Neural crest cell (in vitro differentiated cells): ENCODE measurements at regions not wholly inside any gene's neighbourhood (a gene's known extent, or its start where the extent isn't known, plus 50 kb on each side); places are given as distances from the start of the nearest gene placed in this dataset.
"Not testable (repeated sequence)": the region's sequence is repeated elsewhere in the genome, so short reads cannot be mapped to it uniquely, and the experiment has no call there.

ENCODE experiments used
- DNase-seq: peaks from one replicate; pipeline ENCODE4 v3.0.0; 2021; ENCODE audit warnings: low read depth, mixed read lengths, low spot score
- H3K27ac Mint-ChIP-seq: one replicate; pipeline ENCODE4 v1.8.0; 2021; ENCODE audit warnings: mild to moderate bottlenecking, mixed read lengths; ENCODE audit not compliant: unreplicated experiment
- H3K27me3 Mint-ChIP-seq: 2 replicates; pipeline ENCODE4 v1.8.0; 2021; ENCODE audit warnings: low read depth, mild to moderate bottlenecking, mixed read lengths
- H3K36me3 Mint-ChIP-seq: 2 replicates; pipeline ENCODE4 v1.8.0; 2021; ENCODE audit warnings: low read depth, mild to moderate bottlenecking, mixed read lengths
- H3K4me1 Mint-ChIP-seq: 2 replicates; pipeline ENCODE4 v1.8.0; 2021; ENCODE audit warnings: mixed read lengths
- H3K4me3 Mint-ChIP-seq: one replicate; pipeline ENCODE4 v1.8.0; 2021; ENCODE audit warnings: mild to moderate bottlenecking, mixed read lengths
- H3K9me3 Mint-ChIP-seq: 2 replicates; pipeline ENCODE4 v1.8.0; 2021; ENCODE audit warnings: mixed read lengths
- TF ChIP-seq, protein P1 (sequence below): fragments of 200-600 bp; sonication (generic); conservative IDR thresholded peaks from 2 replicates; pipeline ENCODE4 v1.5.0; 2021; ENCODE audit warnings: antibody characterized with exemption, mild to moderate bottlenecking

DNA sequence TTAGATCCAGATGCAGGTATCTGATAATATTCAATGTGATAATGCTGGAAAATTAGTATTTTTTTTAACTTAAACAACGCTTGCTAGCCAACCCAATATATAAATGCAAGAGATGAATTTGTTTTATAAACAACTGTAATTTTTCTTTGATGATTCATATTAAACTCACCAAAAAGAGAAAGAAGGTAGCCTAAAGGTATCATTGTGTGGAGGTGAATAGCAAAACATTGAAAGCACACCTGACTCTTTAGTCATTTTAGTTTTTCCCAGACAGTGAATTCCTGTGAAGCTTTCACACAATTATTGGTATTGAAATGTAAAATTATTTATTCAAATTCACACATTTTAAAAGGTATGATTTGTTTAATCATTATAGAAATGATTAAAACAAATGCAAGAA is 424.0 kb downstream of the NR4A2 start:
- TF ChIP-seq, protein P1, sequence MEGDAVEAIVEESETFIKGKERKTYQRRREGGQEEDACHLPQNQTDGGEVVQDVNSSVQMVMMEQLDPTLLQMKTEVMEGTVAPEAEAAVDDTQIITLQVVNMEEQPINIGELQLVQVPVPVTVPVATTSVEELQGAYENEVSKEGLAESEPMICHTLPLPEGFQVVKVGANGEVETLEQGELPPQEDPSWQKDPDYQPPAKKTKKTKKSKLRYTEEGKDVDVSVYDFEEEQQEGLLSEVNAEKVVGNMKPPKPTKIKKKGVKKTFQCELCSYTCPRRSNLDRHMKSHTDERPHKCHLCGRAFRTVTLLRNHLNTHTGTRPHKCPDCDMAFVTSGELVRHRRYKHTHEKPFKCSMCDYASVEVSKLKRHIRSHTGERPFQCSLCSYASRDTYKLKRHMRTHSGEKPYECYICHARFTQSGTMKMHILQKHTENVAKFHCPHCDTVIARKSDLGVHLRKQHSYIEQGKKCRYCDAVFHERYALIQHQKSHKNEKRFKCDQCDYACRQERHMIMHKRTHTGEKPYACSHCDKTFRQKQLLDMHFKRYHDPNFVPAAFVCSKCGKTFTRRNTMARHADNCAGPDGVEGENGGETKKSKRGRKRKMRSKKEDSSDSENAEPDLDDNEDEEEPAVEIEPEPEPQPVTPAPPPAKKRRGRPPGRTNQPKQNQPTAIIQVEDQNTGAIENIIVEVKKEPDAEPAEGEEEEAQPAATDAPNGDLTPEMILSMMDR, result no peak
- Mint-ChIP-seq H3K27ac (no peak overlapping the region), H3K36me3 (no peaks in the 10 kb centered on the region), H3K9me3 (no peaks in the 10 kb centered on the region), H3K4me3 (no peak overlapping the region), H3K27me3 (no peaks in the 10 kb centered on the region), H3K4me1 (peaks cover 7% of the 10 kb centered on the region)
- DNase-seq, result no peak

DNA sequence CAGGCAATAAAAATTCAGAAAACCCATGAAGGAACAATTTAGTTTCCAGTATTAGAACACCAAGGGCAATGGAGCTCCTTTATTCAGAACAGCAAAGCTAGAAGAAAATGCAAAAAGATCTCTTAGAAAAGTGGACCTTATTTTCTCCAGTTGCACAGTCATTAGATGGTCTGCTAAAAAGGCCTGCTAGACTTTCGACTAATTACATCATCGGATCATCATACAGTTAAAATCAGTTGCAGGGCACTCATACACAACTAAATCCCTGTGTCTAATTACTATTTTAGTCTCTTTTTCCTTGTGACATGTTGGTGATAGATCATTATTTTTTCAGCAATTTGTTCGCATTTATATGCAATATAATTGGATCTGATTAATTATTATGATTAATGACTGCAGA is 425.3 kb downstream of the NR4A2 start:
- Mint-ChIP-seq H3K4me3 (no peak overlapping the region), H3K4me1 (peaks cover 8% of the 10 kb centered on the region), H3K27me3 (no peaks in the 10 kb centered on the region), H3K27ac (no peak overlapping the region), H3K9me3 (no peaks in the 10 kb centered on the region), H3K36me3 (no peaks in the 10 kb centered on the region)
- TF ChIP-seq, protein P1, result no peak
- no peak for DNase-seq

DNA sequence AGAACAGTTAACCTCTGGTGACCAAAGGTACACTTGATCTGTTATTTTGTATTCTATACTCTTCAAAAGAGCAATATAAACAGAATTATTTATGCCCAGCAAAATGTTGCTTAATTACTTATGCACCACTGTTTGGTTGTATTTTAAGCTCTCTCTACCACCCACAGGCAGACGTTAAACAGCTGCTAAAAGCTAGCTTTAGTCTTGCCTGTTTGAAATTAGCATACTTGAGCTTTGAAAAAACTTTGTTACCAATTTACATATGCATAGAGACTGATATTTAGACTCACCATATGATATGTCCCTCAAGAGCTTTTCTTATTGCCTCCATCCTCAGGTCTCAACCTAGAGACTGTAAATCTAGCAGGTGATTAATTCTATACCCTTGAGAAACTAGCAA is 426.9 kb downstream of the NR4A2 start:
- Mint-ChIP-seq H3K9me3 (no peaks in the 10 kb centered on the region), H3K4me1 (peaks cover 8% of the 10 kb centered on the region), H3K27ac (no peak overlapping the region), H3K4me3 (no peak overlapping the region), H3K36me3 (no peaks in the 10 kb centered on the region), H3K27me3 (no peaks in the 10 kb centered on the region)
- no peak for DNase-seq
- TF ChIP-seq, protein P1, result no peak

DNA sequence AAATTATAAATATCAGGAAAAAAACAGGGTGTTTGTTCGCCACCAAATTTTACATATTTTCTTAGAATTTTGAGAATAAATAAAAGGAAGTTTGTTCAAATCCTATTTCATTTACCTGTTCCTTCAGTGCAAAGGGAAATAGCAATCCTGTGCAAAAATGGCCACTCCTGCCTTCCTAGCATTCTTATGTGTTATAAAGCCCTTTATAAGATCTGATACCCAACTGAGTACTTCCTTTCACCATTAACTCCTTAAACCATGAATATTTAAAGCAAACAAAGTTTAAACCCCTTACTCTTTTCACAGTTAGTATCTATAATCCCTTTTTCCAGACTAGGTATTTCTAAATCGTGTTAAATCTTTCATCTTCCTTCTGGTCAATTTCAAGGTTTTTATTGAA is 427.8 kb downstream of the NR4A2 start:
- Mint-ChIP-seq H3K36me3 (no peaks in the 10 kb centered on the region), H3K4me3 (no peak overlapping the region), H3K4me1 (peaks cover 8% of the 10 kb centered on the region), H3K27ac (no peak overlapping the region), H3K27me3 (no peaks in the 10 kb centered on the region), H3K9me3 (no peaks in the 10 kb centered on the region)
- TF ChIP-seq, protein P1, result no peak
- no peak for DNase-seq

DNA sequence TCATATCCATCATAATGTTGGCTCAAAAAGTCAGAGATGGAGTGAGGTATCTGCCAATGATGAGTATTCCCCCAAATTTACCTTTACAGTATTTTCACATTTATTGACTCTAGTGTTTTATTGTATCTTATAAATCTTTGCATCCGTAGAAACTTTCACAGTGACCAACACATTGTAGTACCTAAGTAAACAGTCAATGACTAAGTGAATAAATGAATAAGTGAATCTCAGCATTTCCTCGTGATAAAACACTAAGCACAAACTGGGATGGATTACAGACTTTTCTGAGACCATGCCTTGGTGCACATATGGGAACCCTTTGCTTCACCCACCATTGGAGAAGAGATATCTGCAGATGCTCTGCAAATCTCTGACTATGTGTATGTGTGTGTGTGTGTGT is 429.9 kb downstream of the NR4A2 start:
- Mint-ChIP-seq H3K4me1 (peaks cover 8% of the 10 kb centered on the region), H3K27me3 (no peaks in the 10 kb centered on the region), H3K4me3 (no peak overlapping the region), H3K27ac (no peak overlapping the region), H3K9me3 (no peaks in the 10 kb centered on the region), H3K36me3 (no peaks in the 10 kb centered on the region)
- TF ChIP-seq, protein P1, result no peak
- DNase-seq, result no peak

DNA sequence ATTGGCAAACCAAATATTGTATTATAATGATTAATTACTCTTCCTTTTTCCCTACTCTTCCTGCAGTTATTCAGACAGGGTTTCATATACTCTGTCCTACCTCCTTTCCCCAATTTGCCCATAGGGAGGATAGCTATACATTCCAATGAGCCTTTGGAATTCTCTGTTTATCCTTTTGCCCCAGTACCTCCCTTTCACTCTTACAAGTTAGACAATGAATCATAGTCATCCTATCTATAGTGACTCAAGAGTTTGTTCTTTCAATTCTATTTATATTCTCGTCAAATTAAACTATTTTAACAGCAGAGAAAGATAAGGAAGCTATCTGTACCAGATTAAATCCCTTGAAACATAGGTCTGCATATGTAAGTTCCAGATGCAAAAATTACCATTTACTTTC is 437.5 kb downstream of the NR4A2 start:
- TF ChIP-seq, protein P1, result no peak
- H3K36me3 Mint-ChIP-seq, result peaks cover 12% of the 10 kb centered on the region
- H3K4me1 Mint-ChIP-seq, result peaks cover 4% of the 10 kb centered on the region
- H3K4me3 Mint-ChIP-seq, result no peak overlapping the region
- no peak overlapping the region for H3K27ac Mint-ChIP-seq
- DNase-seq, result no peak
- no peaks in the 10 kb centered on the region for H3K27me3 Mint-ChIP-seq
- no peaks in the 10 kb centered on the region for H3K9me3 Mint-ChIP-seq

DNA sequence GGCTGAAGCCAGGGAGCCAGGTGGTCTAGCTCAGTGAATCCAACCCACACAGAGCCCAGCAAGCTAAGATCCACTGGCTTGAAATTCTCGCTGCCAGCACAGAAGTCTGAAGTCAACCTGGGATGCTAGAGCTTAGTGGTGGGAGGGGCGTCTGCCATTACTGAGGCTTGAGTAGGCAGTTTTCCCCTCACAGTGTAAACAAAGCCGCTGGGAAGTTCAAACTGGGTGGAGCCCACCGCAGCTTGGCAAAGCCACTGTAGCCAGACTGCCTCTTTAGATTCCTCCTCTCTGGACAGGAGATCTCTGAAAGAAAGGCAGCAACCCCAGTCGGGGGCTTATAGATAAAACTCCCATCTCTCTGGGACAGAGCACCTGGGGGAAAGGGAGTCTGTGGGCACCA is 452.1 kb downstream of the NR4A2 start:
- not testable (repeated sequence) for H3K27me3 Mint-ChIP-seq, DNase-seq, H3K27ac Mint-ChIP-seq, H3K4me3 Mint-ChIP-seq, H3K4me1 Mint-ChIP-seq
- H3K9me3 Mint-ChIP-seq, result peaks cover 32% of the 10 kb centered on the region
- H3K36me3 Mint-ChIP-seq, result peaks cover 32% of the 10 kb centered on the region

DNA sequence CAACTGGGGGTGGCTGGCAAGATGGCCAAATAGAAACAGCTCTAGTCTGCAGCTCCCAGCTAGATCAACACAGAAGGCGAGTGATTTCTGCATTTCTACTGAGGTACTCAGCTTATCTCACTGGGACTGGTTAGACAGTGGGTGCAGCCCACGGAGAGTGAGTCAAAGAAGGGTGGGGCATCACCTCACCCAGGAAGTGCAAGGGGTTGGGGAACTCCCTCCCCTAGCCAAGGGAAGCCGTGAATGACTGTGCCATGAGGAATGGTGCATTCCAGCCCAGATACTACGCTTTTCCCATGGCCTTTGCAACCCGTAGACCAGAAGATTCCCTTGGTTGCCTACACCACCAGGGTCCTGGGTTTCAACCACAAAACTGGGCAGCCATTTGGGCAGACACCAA is 452.6 kb downstream of the NR4A2 start:
- H3K4me3 Mint-ChIP-seq, H3K27ac Mint-ChIP-seq, DNase-seq, H3K4me1 Mint-ChIP-seq, H3K27me3 Mint-ChIP-seq: not testable (repeated sequence)
- Mint-ChIP-seq H3K36me3 (peaks cover 30% of the 10 kb centered on the region), H3K9me3 (peaks cover 32% of the 10 kb centered on the region)
